ENCODE measurements at regions not wholly inside any gene's neighbourhood (a gene's known extent, or its start where the extent isn't known, plus 50 kb on each side); places are given as distances from the start of the nearest gene placed in this dataset.
"Not testable (repeated sequence)": the region's sequence is repeated elsewhere in the genome, so short reads cannot be mapped to it uniquely, and the experiment has no call there.

DNA sequence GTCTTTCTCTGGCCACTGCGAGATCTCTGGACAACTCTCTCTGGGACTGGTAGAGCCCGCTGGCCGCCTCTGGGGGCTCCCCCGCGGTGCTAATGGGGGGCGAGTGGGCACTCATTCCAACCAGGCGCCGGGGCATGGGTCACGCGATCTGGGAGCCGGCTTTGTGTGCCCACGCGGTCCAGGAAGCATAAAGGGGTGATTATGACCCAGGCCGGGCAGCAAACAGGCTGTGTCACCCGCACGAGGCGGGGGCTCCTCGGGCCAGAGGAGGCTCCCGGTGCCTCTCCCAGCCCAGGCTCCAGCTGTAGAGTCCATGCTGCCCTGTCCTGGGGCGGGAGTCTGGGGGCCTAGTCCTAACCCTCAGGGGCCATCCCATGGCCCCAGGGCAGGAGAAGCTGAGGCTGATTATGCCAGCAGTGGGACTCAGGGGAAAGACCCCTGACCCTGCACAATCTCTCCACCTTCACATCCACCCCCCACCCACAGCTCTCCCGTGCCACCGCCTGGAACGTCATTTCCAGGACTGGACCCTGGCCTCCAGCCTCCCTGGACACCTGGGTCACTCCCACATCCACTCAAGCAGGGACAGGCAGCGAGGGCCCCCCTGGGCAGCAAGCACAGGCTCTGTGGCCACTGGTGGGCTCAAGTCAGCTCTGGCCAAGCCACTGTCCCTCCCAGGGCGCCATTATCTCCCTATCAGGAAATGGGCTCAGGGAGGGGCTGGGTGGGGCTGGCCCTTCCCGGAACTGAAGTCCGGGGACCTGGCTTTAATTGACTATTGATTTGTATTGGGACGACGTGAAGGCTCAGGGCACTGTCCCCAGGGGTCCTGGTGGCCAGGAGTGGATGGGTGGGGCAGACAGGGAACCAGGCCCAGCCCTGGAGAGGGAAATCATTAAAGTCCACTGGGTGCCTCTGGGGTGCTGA is 50.0 kb downstream of the PTPRS start:
- DNase-seq, result no peak

DNA sequence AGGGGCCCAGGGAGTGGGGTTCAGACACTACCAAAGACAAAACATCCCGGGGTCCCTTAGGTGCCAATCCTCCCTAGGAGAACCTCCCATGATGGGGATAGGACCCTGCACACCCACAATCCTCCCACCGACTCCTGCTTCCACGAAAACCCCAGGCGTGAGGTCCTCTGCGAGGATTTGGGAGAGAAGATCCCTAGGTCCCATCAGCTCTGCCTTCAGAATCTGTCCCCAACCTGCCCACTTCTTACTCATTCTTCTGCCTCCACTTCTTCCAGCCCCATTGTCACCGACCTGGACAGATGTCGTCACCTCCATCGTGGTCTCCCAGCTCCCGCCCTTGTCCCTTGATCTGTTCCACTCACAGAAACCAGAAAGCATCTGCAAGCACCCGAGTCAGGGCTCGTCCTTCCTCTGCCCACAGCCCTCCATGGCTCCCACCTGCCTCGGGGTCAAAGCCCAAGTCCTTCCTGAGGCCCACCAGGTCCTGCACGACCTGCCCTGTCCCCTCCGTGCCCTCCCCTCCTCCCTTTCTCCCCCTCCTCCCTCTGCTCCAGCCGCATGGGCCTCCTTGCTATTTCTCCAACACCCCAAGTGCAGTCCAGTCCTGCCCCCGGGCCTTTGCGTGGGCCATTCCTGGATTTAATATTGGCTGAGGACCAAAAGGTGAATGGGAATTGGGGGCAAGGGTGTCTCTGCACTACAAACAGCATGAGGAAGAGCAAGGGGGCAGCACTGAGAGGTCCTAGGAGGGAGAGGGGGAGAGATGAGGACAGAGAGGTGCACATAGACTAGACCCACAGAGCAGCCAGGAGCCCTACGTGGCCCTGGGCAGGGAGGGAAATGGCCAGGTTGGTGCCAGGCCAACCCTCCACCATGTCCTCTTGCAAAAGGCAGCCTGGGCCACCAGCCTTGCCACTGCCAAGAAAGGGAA is 51.3 kb downstream of the PTPRS start:
- DNase-seq, result no peak

DNA sequence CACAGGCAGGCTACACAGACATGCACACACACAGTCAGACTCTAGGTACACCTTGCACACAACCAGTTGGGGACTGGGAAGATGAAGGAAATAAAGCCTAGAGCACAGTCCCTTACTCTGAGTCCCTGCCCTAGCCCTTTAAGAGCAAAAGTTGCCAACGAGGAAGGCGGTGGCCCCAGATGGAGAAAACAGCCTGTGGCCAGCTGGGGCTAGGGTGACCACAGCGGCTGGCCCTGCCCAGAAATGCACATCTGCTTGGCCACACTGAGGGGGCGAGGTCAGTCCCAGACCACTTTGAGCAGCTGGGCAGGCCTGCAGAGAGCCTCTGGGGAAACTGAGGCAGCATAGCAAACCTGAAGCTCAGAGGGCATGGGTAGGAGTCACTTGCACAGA is 52.3 kb downstream of the PTPRS start:
- no peak for DNase-seq

DNA sequence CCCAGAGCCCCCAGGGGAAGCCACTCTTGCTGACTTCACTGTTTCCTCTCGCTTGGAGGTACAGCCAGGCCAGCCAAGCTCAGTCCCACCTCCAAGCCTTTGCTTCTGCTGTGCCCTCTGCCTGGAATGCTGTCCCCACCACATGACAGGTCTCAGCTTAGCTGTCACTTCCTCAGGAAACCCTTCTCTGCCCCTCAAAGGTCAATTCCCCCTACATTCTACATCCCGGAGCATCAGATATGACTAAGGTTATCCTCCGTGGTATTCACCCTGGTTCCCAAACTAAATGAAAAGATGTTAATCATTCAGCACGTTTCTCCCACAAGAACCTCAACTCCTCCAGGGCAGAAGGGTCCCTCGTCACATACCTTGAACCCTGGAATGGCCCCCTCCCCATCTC is 53.5 kb downstream of the PTPRS start:
- DNase-seq, result no peak

DNA sequence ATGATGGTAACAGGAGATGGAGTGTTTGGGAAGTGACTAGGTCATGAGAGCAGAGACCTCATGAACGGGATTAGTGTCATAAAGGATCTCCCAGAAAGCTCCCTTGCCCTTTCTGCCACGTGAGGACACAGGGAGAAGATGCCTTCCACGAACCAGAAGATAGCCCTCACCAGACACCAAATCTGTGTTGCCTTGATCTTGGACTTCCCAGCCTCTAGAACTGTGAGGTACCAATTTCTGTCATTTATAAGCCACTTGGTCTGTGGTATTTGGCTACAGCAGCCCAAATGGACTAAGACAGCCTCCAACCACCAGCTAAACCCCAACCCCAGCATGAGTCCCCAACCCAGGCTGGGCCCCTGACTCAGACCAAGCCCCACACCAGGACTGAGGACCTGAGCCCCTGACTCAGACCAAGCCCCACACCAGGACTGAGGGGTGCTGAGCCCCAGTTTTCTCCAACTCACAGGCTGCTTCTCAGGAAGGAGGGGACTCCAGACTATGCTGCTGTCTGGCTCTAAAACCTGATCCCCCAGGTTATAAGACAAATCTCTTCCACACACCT is 54.1 kb downstream of the PTPRS start:
- DNase-seq, result no peak

DNA sequence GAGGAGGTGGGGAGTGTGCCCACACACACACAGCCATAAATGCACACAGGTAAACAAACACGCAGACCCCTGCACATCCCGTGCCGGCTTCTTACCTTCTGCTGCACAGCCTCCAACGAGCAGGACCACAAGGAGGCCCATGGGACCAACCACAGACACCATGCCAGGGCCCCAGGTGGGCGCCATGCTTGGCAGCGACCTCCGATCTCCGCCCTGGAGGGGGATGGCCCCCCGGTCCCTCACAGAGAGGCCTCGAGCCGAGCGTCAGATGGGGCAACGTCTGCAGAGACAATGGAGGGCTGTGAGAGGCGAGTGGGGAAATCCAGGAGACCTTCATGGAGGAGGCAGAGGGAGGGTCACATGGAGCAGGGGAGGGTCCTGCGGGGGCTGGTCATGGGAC is 54.7 kb downstream of the PTPRS start:
- DNase-seq, result no peak

DNA sequence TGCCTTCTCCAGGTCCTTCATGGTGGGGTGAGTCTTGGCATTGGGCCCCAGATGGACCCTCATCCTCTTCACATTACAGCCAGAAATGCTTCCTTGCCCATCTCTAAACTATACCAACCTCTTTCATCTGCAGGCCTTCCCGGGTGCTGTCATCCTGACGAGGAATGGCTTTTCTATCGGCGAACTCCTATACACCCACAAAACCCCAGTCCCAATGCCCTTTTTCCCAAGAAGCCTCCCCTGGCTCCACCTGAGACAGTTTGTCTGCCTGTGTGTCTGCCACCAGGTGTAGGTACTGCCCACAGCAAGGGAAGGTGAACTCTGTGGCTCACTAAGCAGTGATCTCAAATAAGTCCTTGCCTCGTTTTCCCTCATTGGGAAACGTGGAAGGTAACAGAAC is 55.3 kb downstream of the PTPRS start:
- DNase-seq, result no peak

DNA sequence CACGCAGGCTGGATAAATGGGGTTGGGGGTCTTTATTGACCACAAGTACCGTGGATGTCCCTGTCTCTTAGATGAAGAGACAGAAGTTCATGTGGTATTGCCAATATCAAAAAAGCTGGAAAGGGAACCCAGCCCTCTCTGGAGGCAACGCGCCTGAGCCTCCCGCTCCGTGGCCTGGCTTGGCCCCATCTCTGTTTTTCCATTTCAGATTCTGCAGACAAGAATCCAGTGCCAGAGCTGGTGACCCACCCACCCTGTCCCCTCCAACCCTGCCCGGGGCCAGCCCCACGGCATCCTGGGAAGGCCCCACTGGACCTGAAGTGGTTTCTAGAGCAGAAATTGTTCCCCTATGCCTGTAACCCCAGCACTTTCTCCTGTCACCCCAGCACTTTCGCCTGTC is 57.7 kb downstream of the PTPRS start:
- no peak for DNase-seq

DNA sequence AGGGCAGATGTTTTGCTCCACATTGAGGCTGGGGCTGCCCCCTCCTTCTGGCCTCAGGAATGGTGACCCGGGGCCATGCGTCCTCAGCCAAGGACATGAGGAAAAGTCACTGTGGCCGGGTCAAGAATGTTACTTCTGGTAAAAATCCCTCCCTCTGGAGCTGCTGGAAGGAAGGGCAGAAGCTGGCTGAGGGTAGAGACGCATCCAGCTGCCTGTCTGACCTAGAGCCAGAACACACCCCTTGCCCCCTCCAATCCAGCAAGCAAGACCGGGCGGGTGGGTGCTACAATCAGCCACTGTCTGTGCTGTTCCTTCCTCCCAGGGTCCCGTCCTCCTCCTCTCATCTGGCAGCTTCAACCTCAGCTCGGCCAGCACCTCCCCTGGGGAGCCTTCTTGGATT is 59.0 kb downstream of the PTPRS start:
- DNase-seq, result no peak

DNA sequence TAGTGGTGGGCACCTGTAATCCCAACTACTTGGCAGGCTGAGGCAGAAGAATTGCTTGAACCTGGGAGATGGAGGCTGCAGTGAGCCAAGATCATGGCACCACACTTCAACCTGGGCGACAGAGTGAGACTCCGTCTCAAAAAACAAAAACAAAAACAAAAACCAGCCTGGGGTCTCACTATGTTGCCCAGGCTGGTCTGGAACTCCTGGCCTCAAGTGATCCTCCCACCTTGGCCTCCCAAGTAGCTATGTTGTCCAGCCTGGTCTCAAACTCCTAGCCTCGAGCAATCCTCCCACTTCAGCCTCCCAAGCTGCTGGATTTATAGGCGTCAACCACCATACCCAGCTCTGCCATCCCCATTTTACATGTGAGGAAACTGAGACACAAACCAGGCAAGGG is 64.9 kb downstream of the PTPRS start:
- DNase-seq, result not testable (repeated sequence)

DNA sequence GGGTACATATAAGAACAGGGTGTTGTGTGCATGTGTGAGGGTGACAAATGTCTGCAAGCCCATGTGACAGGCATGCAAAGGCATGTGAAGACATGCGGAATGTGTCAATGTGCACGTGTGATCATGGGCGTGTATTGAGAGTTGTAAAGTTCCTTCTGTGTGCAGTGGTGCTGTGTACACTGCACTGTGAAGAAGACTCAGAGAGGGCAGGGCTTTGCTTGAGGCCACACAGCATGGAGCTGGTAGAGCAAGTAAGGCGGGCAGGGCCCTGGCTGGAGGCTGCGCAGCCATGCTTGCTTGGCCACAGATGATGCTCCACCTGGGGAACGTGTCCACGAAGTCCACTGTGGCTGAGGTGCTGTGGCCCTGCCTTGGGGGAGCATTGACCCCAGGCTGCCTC is 66.8 kb downstream of the PTPRS start:
- DNase-seq, result no peak

DNA sequence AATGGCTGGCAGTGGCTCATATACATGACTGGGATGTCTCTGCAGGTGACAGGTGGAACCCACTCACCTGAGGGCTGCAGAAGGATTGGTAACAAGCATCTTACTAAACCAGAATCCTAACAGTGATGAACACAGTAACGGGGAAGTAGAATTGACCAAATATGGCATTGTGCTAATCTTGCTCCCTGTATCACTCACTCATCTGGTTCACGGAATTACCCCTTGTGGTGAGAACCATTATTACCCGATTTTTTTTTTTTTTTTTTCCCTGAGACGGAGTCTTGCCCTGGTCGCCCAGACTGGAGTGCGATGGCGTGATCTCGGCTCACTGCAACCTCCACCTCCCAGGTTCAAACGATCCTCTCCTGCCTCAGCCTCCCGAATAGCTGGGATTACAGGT is 69.5 kb downstream of the PTPRS start:
- no peak for DNase-seq

DNA sequence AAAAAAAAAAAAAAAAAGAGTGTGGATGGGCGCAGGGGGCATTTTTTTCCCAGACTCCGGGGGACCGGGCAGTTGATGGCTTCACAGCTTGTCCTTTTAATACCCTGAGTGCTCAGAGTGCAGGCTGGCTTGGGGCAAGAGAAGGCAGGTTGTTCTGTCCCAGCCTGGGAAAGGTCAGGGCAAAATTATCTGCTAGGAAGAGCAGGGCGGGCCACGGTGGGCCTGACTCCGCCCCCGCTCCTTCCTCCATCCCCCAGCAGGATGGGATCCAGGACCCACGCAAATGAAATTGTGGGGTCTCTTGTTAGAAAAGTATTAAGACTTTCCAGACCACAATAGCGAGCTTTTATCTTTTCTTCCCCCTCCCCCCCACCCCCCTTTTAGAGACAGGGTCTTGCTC is 70.7 kb downstream of the PTPRS start:
- DNase-seq, result no peak

DNA sequence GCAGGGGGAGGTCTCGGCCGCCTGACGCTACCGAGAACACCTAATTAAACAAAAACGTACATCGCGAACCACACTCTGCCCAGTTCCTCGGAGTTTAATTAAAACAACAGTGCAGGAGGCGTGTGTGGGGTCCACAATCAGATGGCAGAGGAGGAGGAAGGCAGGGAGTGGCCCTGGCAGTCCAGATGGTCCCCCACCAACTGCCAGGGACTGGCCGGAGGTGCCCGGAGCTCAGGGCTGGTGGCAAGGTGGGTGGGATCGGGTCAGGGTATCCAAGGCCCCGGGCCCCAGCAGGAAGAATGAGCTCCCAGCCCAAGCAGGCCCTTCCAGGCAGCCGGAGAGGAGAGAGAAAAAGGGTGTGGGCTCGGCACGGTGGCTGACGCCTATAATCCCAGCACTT is 71.3 kb downstream of the PTPRS start:
- DNase-seq, result no peak

DNA sequence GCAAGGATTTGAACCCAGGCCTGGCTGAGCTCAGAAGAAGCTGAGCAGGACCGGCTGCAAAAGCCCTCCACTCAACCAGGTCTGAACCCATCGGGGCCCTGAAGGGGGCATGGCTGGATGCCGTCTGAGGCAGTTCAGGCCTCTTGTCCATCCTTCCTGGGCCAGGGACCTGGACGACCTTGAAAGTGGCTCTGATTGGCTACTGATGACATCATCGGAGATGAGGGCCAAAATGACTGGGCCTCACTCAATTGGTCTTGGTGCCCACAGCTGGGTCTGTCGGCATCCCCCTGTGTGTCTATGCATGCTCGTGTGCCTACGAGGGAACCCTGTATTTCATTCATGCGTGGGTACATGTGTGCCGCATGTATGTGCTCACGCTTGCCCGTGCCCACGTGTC is 71.8 kb downstream of the PTPRS start:
- DNase-seq, result no peak

DNA sequence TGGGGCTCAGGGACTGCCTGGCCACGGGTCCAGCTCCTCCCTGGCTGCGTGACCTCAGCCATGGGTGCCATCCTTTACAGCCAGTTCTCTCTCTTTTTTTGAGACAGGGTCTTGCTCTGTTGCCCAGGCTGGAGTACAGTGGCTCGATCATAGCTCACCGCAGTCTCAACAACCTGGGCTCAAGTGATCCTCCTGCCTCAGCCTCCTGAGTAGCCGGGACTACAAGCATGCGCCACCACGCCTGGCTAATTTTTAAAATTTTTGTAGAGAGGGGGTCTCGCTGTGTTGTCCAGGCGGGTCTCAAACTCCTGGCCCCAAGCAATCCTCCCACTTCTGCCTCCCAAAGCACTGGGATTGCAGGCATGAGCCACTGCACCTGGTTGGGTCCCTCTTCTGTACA is 75.4 kb downstream of the PTPRS start:
- no peak for DNase-seq

DNA sequence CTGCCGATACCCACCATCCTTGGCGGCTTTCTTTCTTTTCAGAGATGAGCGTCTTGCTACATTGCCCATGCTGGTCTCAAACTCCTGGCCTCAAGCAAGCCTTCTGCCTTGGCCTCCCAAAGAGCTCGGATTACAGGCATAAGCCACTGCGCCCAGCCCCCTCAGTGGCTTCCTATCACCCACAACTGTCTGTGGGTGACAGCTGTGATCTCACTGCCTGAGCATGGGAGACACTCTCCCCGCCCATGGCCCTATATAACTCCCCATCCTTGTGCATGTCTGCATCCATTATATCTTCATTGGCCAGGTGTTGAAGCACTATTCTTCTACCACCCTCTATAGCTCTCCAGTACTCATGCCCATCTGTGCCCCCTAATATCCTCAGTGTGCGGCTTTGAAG is 76.2 kb downstream of the PTPRS start:
- no peak for DNase-seq

DNA sequence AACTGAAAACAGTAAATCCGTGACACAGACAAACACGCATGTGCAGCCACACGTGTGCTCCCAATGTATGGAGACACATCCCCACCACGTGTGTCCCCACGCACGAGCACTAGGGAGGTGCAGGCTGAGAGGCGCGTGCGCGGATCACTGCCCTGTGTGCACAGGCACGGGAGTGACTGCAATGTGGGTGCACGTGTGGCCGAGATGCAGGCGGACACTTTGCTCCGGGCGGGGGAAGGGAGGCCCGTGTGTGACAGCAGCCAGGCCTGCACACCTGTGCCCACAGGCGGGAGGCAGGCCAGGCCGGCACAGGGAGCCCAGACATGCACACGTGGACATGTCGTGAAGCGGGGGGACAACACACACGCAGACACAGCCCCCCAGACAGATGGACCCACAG is 77.0 kb downstream of the PTPRS start:
- DNase-seq, result no peak

DNA sequence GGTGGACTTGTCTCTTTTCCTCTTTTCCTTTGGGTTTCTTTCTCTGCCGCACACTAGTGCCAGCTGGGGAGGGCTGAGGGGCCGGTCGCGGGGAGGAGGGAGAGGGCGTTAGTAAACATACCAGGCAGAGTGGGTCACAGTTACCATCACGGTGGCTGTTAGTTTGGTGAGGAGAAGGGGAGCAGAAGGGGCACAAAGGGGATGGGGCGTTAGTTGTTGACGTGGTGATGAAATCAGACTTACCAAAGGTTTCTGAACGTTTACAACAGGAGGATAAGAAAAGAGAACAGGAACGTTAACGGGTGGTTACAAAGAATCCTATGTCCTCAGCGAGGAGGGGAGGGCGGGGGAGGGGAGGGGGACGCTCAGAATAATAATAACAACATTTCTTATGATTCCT is 77.9 kb downstream of the PTPRS start:
- no peak for DNase-seq

DNA sequence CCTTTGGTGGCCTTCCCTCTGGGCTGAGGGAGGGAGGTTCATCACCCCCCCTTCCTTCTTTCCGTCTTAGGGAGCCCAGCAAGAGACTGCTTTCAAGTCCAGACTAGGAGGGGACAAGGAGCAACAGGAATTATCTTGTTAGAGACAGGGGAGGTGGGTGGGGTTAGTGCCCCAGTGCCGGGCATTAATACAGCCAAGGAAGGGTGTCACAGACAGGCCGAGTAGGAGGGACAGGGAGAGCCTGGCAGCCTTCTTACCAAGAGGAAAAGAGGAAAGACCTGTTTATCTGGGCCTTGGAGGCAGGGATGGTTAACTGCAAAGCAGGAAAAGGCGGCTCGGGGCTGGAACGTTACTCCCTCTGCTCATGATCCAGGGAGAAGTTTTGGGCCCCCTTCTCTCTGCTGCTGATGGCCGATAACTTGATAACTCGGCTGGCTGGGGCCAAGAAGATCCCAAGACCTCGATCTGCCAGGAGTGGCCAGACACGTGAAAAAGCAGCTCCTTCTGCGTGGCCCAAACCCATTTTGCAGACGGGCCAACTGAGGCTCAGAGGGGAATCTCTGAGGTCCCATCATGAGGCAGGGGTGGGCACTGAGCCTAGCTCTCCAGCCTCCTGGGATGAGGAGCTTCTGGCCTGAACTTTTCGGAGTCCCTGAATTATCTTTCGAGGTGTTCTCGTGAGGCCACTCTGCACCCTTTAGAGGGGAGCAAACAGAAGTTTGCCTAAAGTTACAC is 79.3 kb downstream of the PTPRS start:
- no peak for DNase-seq

DNA sequence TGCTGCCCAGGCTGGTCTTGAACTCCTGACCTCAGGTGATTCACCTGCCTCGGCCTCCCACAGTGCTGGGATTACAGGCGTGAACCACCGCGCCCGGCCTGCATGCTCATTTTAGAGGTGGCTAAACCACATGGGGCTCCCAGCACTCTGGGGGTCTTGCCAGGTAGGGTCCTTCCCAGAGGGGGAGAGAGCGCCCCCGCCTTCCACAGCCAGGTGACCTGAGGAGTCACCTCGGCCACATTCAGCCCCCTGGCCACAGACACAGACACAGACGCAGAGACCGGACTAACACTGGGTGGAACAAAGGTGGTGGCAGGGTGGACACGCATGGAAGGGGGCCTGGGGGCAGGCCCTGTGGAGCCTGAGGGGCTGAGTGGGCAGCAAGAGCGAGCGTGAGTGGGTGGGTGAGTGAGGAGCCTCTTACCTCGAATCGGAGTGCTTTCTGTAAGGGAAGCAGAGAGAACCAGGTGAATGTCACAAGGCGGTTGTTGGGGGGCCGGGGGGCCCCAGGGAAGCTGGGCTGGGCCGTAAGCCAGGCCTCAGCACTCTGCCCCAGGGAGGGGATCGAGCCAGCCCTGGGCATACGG is 80.1 kb downstream of the PTPRS start:
- DNase-seq, result no peak

DNA sequence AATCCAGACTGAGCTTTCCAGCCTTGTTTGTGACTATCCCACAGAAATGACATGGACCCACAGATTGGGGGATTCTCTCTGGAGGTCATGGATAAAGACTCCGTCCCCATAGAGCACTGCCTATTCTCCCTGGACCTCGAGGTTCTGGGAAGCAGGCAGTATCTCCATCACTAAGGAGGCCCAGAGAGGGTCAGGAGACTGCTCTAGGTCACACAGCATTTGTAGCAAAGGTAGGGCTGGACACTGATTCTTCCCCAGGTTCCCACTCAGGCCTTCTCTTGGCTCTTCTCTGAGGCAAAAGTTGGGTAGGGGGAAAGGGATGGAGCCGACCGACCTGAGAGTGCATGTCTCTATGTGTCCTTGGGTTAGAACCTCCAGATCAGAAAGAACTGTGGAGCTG is 80.9 kb downstream of the PTPRS start:
- no peak for DNase-seq

Data from CD4-positive, alpha-beta T cell treated with Interleukin-10 for 1 hour (primary cell).